ENCODE measurements at regions not wholly inside any gene's neighbourhood (a gene's known extent, or its start where the extent isn't known, plus 50 kb on each side); places are given as distances from the start of the nearest gene placed in this dataset.

DNA sequence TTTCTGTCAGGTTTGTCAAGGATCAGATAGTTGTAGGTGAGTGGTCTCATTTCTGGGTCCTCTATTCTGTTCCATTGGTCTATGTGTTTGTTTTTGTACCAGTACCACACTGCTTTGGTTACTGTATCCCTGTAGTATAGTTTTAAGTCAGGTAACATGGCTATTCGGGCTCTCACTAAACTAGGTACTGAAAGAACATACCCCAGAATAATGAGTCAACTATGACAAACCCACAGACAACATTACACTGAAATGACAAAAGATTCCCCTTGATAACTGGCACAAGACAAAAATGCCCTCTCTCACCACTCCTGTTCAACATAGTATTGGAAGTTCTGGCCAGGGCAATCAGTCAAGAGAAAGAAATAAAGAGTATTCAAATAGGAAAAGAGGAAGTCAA, 535.3 kb upstream of the CYLC2 start:
- no peak overlapping the region for H3K4me3 ChIP-seq (ENCODE audit: low read length)
- peaks cover 20% of the 10 kb centered on the region for H3K4me1 ChIP-seq (ENCODE audit: low read length)
- H4K20me1 ChIP-seq (ENCODE audit: insufficient read depth, low read length): no peaks in the 10 kb centered on the region
- H3K79me2 ChIP-seq (ENCODE audit: low read length): no peaks in the 10 kb centered on the region
- no peak overlapping the region for H3K27ac ChIP-seq (ENCODE audit: low read length)
- no peaks in the 10 kb centered on the region for H3K9me2 ChIP-seq (replicated peaks; ENCODE audit: insufficient read depth, low read length)
- H3K27me3 ChIP-seq (replicated peaks; ENCODE audit: insufficient read depth, low read length): no peaks in the 10 kb centered on the region
- no peak overlapping the region for H3K4me2 ChIP-seq (ENCODE audit: low read depth, low read length)
- no peaks in the 10 kb centered on the region for H3F3A ChIP-seq (ENCODE audit: insufficient read depth, low read length)
- H3K9me3 ChIP-seq (replicated peaks; ENCODE audit: insufficient read depth, low read length): no peaks in the 10 kb centered on the region
- no peak overlapping the region for H2AFZ ChIP-seq (ENCODE audit: low read length)
- no peaks in the 10 kb centered on the region for H3K36me3 ChIP-seq (replicated peaks; ENCODE audit: insufficient read depth, low read length)
- TF ChIP-seq EZH2 (optimal IDR thresholded peaks at IDR 0.05; ENCODE audit: low read depth, low read length) (no peak), EZH2phosphoT487 (IDR thresholded peaks at IDR 0.05; ENCODE audit: low read length) (no peak)
- TF ChIP-seq, protein P1, sequence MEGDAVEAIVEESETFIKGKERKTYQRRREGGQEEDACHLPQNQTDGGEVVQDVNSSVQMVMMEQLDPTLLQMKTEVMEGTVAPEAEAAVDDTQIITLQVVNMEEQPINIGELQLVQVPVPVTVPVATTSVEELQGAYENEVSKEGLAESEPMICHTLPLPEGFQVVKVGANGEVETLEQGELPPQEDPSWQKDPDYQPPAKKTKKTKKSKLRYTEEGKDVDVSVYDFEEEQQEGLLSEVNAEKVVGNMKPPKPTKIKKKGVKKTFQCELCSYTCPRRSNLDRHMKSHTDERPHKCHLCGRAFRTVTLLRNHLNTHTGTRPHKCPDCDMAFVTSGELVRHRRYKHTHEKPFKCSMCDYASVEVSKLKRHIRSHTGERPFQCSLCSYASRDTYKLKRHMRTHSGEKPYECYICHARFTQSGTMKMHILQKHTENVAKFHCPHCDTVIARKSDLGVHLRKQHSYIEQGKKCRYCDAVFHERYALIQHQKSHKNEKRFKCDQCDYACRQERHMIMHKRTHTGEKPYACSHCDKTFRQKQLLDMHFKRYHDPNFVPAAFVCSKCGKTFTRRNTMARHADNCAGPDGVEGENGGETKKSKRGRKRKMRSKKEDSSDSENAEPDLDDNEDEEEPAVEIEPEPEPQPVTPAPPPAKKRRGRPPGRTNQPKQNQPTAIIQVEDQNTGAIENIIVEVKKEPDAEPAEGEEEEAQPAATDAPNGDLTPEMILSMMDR (IDR thresholded peaks at IDR 0.05; ENCODE audit: low read length): no peak
- H3K9ac ChIP-seq (ENCODE audit: low read length): no peak overlapping the region
- DNase-seq: no peak

DNA sequence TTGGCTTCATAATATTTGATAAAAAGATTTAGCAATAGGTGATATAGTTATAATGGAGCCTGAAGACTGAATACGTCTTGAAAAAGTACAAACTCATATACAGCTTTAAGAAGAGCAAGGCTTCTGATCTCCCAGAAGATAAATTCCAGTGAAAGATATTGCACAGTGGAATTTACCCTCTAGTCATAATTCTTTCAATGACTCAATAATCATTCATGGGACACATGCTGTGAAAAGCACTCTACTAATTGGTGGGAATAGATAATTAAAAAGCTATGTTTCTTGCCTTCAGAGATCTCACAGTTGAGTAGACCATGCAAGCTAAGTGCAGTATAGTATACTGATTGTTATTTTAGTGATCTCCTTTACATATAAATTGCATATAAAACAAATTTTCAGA, 538.6 kb upstream of the CYLC2 start:
- DNase-seq: no peak
- Histone ChIP-seq H3K4me1 (ENCODE audit: low read length) (0 out of 2 replicates have a peak, but pooled peaks cover 5% of the 10 kb centered on the region), H3K9ac (ENCODE audit: low read length) (no peak overlapping the region), H3K4me3 (ENCODE audit: low read length) (no peak overlapping the region), H3K9me2 (replicated peaks; ENCODE audit: insufficient read depth, low read length) (no peaks in the 10 kb centered on the region), H3K79me2 (ENCODE audit: low read length) (no peaks in the 10 kb centered on the region), H3F3A (ENCODE audit: insufficient read depth, low read length) (no peaks in the 10 kb centered on the region), H3K27ac (ENCODE audit: low read length) (no peak overlapping the region), H3K4me2 (ENCODE audit: low read depth, low read length) (no peak overlapping the region), H3K27me3 (replicated peaks; ENCODE audit: insufficient read depth, low read length) (no peaks in the 10 kb centered on the region), H2AFZ (ENCODE audit: low read length) (no peak overlapping the region), H3K9me3 (replicated peaks; ENCODE audit: insufficient read depth, low read length) (no peaks in the 10 kb centered on the region), H3K36me3 (replicated peaks; ENCODE audit: insufficient read depth, low read length) (no peaks in the 10 kb centered on the region), H4K20me1 (ENCODE audit: insufficient read depth, low read length) (no peaks in the 10 kb centered on the region)
- TF ChIP-seq, protein P1 (IDR thresholded peaks at IDR 0.05; ENCODE audit: low read length): no peak
- no peak for TF ChIP-seq EZH2 (optimal IDR thresholded peaks at IDR 0.05; ENCODE audit: low read depth, low read length)
- no peak for TF ChIP-seq EZH2phosphoT487 (IDR thresholded peaks at IDR 0.05; ENCODE audit: low read length)

DNA sequence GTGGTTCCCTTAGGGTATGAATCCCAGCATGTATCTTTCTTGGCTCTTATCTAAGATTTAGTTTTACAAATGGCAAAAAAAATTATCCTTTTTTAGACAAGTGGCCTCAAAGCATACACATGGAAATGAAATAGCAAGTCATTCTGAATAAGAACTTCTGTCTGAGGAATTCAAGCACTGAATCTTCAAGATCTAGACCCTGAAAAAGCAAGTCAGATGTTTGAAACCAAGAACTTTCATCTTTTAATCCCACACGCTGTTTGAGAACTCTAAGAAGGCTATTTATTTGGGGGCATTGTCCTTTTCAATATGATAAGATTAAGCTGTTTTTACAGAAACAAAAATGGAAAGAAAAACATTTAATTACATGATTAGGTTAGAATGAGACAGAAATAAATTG, 549.2 kb upstream of the CYLC2 start:
- Histone ChIP-seq H3K9ac (ENCODE audit: low read length) (no peak overlapping the region), H3K4me1 (ENCODE audit: low read length) (peaks cover 12% of the 10 kb centered on the region)

More for the DNA sequence above, 549.2 kb upstream of the CYLC2 start:
- peak overlapping the region; percentile 12; the same call in 1 of the 2 replicates for H3K27ac ChIP-seq (ENCODE audit: low read length)
- H3K9me3 ChIP-seq (replicated peaks; ENCODE audit: insufficient read depth, low read length): no peaks in the 10 kb centered on the region
- no peak overlapping the region for H3K4me3 ChIP-seq (ENCODE audit: low read length)
- H3K9me2 ChIP-seq (replicated peaks; ENCODE audit: insufficient read depth, low read length): no peaks in the 10 kb centered on the region
- H3K27me3 ChIP-seq (replicated peaks; ENCODE audit: insufficient read depth, low read length): no peaks in the 10 kb centered on the region
- no peaks in the 10 kb centered on the region for H3K79me2 ChIP-seq (ENCODE audit: low read length)
- no peaks in the 10 kb centered on the region for H3F3A ChIP-seq (ENCODE audit: insufficient read depth, low read length)
- TF ChIP-seq EZH2 (optimal IDR thresholded peaks at IDR 0.05; ENCODE audit: low read depth, low read length): no peak
- no peak for TF ChIP-seq EZH2phosphoT487 (IDR thresholded peaks at IDR 0.05; ENCODE audit: low read length)
- TF ChIP-seq, protein P1 (IDR thresholded peaks at IDR 0.05; ENCODE audit: low read length): no peak
- no peaks in the 10 kb centered on the region for H3K36me3 ChIP-seq (replicated peaks; ENCODE audit: insufficient read depth, low read length)
- H2AFZ ChIP-seq (ENCODE audit: low read length): no peak overlapping the region
- H3K4me2 ChIP-seq (ENCODE audit: low read depth, low read length): peak overlapping the region; percentile 11; the same call in 1 of the 2 replicates
- DNase-seq: no peak
- no peaks in the 10 kb centered on the region for H4K20me1 ChIP-seq (ENCODE audit: insufficient read depth, low read length)
